Thyroid gland (tissue), 4 donors: ENCODE measurements at regions not wholly inside any gene's neighbourhood (a gene's known extent, or its start where the extent isn't known, plus 50 kb on each side); places are given as distances from the start of the nearest gene placed in this dataset.

ENCODE experiments used
- DNase-seq, 2 donors: peaks; one replicate each; pipeline ENCODE4 v3.0.0-alpha.2; 2019
- H3K27ac ChIP-seq, 3 donors: fragments of 200-600 bp; sonication (generic); 1 replicate in 2 of 3; 2 replicates in 1 of 3; pipeline ENCODE4 v1.5.1; 2016 to 2019; ENCODE audit warnings: mild to moderate bottlenecking in 1 of 3, moderate library complexity in 1 of 3
- H3K27me3 ChIP-seq: fragments of 200-600 bp; sonication (generic); one replicate; pipeline ENCODE4 v1.5.1; 2019
- H3K36me3 ChIP-seq, 2 donors: fragments of 200-600 bp; sonication (generic); one replicate each; pipeline ENCODE4 v1.5.1; 2016 to 2019
- H3K4me1 ChIP-seq, 2 donors: fragments of 200-600 bp; sonication (generic); one replicate each; pipeline ENCODE4 v1.5.1; 2017 to 2019
- H3K4me3 ChIP-seq, 3 donors: fragments of 200-600 bp; sonication (generic); replicated peaks in 1 of 3; 1 replicate in 2 of 3; 2 replicates in 1 of 3; pipeline ENCODE4 v1.5.1; 2016; ENCODE audit warnings: mild to moderate bottlenecking in 1 of 3
- H3K9me3 ChIP-seq: fragments of 200-600 bp; sonication (generic); one replicate; pipeline ENCODE4 v1.5.1; 2017
- CTCF ChIP-seq, 6 experiments: fragments of 200-600 bp in 3 of 6; fragments of 450-650 bp in 3 of 6; sonication (generic) in 3 of 6; IDR thresholded peaks; one replicate each; pipeline ENCODE4 v1.5.1; 2016 to 2019; ENCODE audit warnings: antibody characterized with exemption in 6 of 6, mild to moderate bottlenecking in 2 of 6, inconsistent platforms in 1 of 6, moderate library complexity in 1 of 6
- POLR2A ChIP-seq, 2 donors: fragments of 450-650 bp; IDR thresholded peaks; one replicate each; pipeline ENCODE4 v1.6.1; 2017; ENCODE audit warnings: antibody characterized with exemption in 2 of 2, mild to moderate bottlenecking in 2 of 2, moderate library complexity in 1 of 2
- WGBS, 2 donors: methylation state at CpG; one replicate each; pipeline ENCODE4 v1.1.5; 2017; 5-methylcytosine and 5-hydroxymethylcytosine counted together
- intact Hi-C: fragments of 100-400 bp; cut with DNase I; formaldehyde crosslinking; loops from one replicate; pipeline ENCODE4 v1.15.1; 2023

- H3K27me3 ChIP-seq = no peaks in the 10 kb centered on the region
- intact Hi-C loops = no loop called here
- no peak overlapping the region for H3K4me3 ChIP-seq
- no peak for DNase-seq
- 82 to 91% methylated on average over 6 of the region's 6 CpGs for WGBS, 2 donors
- no peak overlapping the region for H3K27ac ChIP-seq
- TF ChIP-seq CTCF (IDR thresholded peaks at IDR 0.05) = no peak
- no peak for TF ChIP-seq POLR2A (IDR thresholded peaks at IDR 0.05)
- no peaks in the 10 kb centered on the region for H3K36me3 ChIP-seq
- peaks cover 6 to 8% of the 10 kb centered on the region in 2 donors for H3K4me1 ChIP-seq
- no peaks in the 10 kb centered on the region for H3K9me3 ChIP-seq
These were observed 165.0 kb downstream of the LACC1 start for GRCh38 chr13:44044547-44045179.

- Histone ChIP-seq H3K36me3 (no peaks in the 10 kb centered on the region), H3K4me1 (peaks cover 11 to 13% of the 10 kb centered on the region in 2 donors), H3K27me3 (no peaks in the 10 kb centered on the region), H3K27ac (no peak overlapping the region), H3K9me3 (no peaks in the 10 kb centered on the region), H3K4me3 (no peak overlapping the region)
- 83 to 85% methylated on average over 3 of the region's 3 CpGs for WGBS, 2 donors
- DNase-seq = no peak
- intact Hi-C loops = no loop called here
- no peak for TF ChIP-seq CTCF (IDR thresholded peaks at IDR 0.05)
- no peak for TF ChIP-seq POLR2A (IDR thresholded peaks at IDR 0.05)
These were observed 165.5 kb downstream of the LACC1 start for GRCh38 chr13:44045180-44045562.

GRCh38 chr13:44046428-44046827 lies 166.7 kb downstream of the LACC1 start:
- H3K36me3 ChIP-seq = no peaks in the 10 kb centered on the region
- DNase-seq = no peak

GRCh38 chr13:44048326-44048725 lies 168.6 kb downstream of the LACC1 start:
- WGBS, 2 donors = 87 to 90% methylated on average over 3 of the region's 3 CpGs
- intact Hi-C loops = no loop called here
- no peaks in the 10 kb centered on the region for H3K36me3 ChIP-seq
- H3K4me3 ChIP-seq = no peak overlapping the region
- no peaks in the 10 kb centered on the region for H3K27me3 ChIP-seq
- TF ChIP-seq CTCF (IDR thresholded peaks at IDR 0.05) (no peak), POLR2A (IDR thresholded peaks at IDR 0.05) (no peak)
- no peaks in the 10 kb centered on the region for H3K9me3 ChIP-seq
- DNase-seq = no peak
- peaks cover 28 to 37% of the 10 kb centered on the region in 2 donors for H3K4me1 ChIP-seq
- H3K27ac ChIP-seq = no peak overlapping the region

More at GRCh38 chr13:44046428-44046827, 166.7 kb downstream of the LACC1 start:
- WGBS, 2 donors = 76 to 82% methylated on average over 5 of the region's 5 CpGs
- Histone ChIP-seq H3K9me3 (no peaks in the 10 kb centered on the region), H3K27me3 (no peaks in the 10 kb centered on the region), H3K27ac (no peak overlapping the region), H3K4me1 (peaks cover 18 to 22% of the 10 kb centered on the region in 2 donors), H3K4me3 (no peak overlapping the region)
- intact Hi-C loops = no loop called here
- no peak for TF ChIP-seq CTCF (IDR thresholded peaks at IDR 0.05)
- TF ChIP-seq POLR2A (IDR thresholded peaks at IDR 0.05) = no peak

GRCh38 chr13:44049081-44049945 lies 169.6 kb downstream of the LACC1 start:
- DNase-seq = peak; percentile 76 to 78
- H3K4me1 ChIP-seq = peaks cover 38 to 45% of the 10 kb centered on the region in 2 donors
- 32 to 48% methylated on average over 3 of the region's 3 CpGs for WGBS, 2 donors
- H3K27me3 ChIP-seq = no peaks in the 10 kb centered on the region
- H3K36me3 ChIP-seq = no peaks in the 10 kb centered on the region
- TF ChIP-seq CTCF (IDR thresholded peaks at IDR 0.05) (no peak), POLR2A (IDR thresholded peaks at IDR 0.05) (peak in 1 of 2 donors; percentile 17)
- H3K4me3 ChIP-seq = no peak overlapping the region
- H3K27ac ChIP-seq = peak overlapping the region in 2 of 3 donors; percentile 19 to 25
- no peaks in the 10 kb centered on the region for H3K9me3 ChIP-seq
- intact Hi-C loops = no loop called here
